ENCODE measurements at regions not wholly inside any gene's neighbourhood (a gene's known extent, or its start where the extent isn't known, plus 50 kb on each side); places are given as distances from the start of the nearest gene placed in this dataset.

DNA sequence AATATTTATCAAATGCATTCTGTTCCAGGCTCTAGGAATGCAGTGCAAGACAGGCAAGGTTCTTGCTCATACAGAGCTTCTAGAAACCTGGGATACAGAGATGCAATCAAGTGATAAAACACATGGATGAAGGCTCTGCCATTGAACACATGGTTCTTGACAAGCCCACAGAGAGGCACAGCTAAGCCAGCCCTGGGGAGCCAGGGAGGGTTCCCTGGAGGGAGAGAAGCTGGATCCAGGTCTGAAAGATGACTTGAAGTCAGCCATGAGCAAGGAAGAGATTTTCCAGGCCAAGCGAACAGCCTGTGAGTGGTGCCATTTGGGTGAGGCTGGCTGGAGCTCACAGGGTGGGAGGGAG, 66.2 kb downstream of the IRF2BPL start:
- no peak for TF ChIP-seq POLR2AphosphoS5 (IDR thresholded peaks at IDR 0.05; ENCODE audit: low read depth)
- TF ChIP-seq, protein P1, sequence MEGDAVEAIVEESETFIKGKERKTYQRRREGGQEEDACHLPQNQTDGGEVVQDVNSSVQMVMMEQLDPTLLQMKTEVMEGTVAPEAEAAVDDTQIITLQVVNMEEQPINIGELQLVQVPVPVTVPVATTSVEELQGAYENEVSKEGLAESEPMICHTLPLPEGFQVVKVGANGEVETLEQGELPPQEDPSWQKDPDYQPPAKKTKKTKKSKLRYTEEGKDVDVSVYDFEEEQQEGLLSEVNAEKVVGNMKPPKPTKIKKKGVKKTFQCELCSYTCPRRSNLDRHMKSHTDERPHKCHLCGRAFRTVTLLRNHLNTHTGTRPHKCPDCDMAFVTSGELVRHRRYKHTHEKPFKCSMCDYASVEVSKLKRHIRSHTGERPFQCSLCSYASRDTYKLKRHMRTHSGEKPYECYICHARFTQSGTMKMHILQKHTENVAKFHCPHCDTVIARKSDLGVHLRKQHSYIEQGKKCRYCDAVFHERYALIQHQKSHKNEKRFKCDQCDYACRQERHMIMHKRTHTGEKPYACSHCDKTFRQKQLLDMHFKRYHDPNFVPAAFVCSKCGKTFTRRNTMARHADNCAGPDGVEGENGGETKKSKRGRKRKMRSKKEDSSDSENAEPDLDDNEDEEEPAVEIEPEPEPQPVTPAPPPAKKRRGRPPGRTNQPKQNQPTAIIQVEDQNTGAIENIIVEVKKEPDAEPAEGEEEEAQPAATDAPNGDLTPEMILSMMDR (conservative IDR thresholded peaks at IDR 0.05; ENCODE audit: low read depth in 2 of 2): no peak
- TF ChIP-seq EZH2phosphoT487 (IDR thresholded peaks at IDR 0.05; ENCODE audit: unreplicated experiment): no peak
